G401 (cell line): ENCODE measurements at regions not wholly inside any gene's neighbourhood (a gene's known extent, or its start where the extent isn't known, plus 50 kb on each side); places are given as distances from the start of the nearest gene placed in this dataset.

Experiments used
- DNase-seq: peaks from one replicate; pipeline ENCODE4 v3.0.0-alpha.2; 2015; ENCODE audit warnings: low spot score
- in situ Hi-C: cut with HindIII; loops from 2 replicates; pipeline ENCODE4 v1.10.0; 2016; ENCODE audit warnings: low sequenced_read_pairs, mixed read lengths

DNA sequence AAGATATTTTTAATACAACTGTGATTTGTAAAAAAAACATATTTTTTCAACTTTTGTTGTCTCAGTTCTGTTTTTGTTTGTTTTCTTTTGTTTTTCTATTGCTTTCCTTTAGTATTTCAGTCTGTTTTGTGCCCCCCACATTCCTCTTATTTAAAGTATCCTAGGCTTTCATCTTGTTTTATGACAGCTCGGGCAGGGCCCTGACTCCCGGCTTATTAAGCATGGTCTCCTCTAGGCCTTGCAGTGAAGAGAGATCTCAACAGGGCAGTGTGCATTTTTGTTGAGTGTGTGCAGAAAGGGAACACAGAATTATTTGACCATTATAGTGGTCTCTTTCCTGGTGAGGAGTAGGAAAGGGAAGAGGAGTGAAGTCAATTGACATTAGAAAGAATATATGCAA is 110.2 kb upstream of the SLC38A4 start:
- in situ Hi-C loops, result no loop called here
- DNase-seq, result no peak

DNA sequence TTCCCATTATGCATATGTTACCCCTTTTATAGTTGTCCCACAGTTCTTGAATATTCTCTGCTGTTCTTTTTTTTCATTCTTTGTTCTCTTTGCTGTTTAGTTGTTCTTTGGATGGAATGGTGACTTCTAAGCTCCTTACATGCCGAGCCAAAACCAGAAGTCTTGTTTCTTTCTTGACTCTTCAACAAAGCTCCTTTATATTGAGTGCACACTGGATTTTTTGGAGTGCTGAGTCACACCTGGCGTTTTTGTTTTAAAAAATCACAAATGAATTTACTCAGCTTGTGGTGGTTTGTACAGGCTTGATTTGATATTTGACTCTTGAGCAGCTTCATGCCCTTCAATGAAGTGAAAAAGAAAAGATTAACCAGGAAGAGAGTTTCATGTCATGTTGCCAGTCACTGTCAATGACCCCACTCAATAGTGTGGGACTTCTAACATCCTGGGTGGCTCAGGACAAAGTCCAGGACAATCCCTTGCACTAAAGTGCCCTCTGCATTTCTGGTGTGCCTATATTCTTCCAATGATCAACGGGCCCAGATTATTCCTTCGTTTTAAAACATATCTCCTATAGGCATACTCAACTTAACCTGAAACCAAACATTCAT is 112.4 kb upstream of the SLC38A4 start:
- DNase-seq, result no peak
- in situ Hi-C loops, result no loop called here

DNA sequence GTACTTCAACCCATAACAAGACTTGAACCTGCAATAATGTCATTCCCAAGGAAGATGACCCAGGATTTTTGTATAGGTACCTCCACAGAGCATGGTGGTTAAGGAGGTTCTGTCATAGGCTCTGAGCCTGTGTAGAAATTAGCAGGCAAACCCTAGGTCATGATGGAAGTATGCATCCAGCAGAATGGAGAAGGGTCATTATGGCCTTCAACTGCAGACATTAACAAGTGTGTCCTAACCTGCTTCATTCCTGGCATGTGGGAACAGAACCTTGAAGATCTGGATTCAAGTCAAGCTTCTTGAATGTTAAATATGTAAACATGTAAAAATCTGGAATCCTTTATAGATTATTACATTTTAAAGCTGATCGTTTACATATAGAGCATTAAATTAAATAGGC is 116.2 kb upstream of the SLC38A4 start:
- in situ Hi-C loops, result no loop called here
- no peak for DNase-seq

DNA sequence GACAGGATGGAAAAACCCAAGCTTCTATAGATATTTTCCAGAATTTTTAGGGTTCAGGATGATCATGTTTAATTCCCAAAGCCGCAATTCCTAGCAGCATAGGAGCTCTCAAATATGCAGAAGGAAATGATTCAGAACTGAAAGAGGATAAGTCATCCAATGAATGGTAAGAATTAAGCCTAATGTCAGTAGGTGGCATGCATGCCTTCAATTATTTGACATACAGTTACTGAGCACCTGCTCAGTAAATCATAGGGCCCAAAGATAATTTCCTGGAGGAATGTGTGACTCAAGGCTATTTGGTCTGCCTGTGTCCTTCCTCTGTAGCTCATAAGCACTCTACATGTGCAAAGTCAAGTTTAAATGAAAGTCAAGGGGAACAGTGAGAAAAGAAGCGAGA is 116.8 kb upstream of the SLC38A4 start:
- DNase-seq, result no peak
- in situ Hi-C loops, result no loop called here

DNA sequence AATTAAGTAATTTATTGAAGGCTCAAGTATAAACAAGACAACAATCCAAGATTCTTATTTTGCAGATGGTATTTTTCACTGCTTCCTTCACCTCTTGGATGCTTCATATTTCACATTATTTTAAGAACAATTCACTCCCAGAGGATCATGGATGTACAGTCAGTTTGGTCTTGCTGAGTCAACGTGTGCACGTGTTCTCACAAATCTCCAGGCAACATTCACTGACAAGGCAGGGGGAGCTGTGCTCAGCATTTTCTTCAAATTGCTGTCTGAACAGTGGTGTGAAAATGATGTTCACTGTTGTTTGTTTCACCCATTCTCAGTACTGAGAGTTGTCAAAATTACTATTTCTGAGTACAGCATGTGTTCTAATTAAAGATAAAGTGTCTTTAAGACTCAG is 118.3 kb upstream of the SLC38A4 start:
- in situ Hi-C loops, result no loop called here
- no peak for DNase-seq

DNA sequence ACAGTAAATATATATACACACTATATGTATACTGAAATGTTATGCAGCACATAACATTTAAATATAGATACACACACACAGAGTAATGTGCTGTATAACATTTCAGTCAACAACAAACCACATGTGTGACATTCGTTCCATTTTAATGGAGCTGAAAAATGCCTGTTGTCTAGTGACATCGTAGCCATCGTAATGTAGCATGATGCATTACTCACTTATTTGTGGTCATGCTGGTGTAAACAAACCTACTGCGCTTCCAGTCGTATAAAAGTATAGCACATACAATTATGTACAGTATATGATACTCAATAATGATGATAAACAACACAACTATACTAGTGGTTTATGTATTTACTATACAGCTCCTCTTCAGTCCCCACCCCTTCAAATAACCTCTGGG is 119.0 kb upstream of the SLC38A4 start:
- in situ Hi-C loops, result no loop called here
- no peak for DNase-seq

DNA sequence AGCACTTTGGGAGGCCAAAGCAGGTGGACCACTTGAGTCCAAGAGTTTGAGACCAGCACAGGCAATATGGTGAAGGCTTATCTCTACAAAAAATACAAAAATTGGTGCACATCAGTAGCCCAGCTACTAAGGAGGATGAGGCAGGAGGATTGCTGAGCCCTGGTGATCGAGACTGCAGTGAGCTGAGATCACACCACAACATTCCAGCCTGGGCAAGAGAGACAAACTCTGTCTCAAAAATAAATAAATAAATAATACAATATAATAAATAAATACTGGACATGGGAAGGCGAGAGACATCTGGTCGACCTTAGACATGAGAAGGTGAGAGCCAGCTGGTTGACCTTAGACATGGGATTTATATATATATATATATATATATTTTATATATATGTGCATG is 119.8 kb upstream of the SLC38A4 start:
- in situ Hi-C loops, result no loop called here
- no peak for DNase-seq

DNA sequence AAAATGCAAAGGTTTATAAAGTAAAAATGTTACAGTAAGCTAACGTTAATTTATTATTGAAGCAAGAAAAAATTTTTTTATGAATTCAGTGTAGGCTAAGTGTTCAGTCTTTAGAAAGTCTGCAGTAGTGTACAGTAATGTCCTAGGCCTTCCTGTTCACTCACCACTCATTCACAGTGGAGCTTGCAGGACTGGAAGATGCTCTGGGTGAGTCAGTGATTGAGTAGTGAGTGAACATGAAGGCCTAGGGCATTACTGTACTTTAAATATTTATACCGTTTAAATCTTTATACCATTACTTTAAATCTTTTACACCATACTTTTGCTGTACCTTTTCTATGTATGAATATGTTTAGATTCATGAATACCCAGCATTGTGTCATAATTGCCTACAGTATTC is 120.3 kb upstream of the SLC38A4 start:
- DNase-seq, result no peak
- in situ Hi-C loops, result no loop called here

DNA sequence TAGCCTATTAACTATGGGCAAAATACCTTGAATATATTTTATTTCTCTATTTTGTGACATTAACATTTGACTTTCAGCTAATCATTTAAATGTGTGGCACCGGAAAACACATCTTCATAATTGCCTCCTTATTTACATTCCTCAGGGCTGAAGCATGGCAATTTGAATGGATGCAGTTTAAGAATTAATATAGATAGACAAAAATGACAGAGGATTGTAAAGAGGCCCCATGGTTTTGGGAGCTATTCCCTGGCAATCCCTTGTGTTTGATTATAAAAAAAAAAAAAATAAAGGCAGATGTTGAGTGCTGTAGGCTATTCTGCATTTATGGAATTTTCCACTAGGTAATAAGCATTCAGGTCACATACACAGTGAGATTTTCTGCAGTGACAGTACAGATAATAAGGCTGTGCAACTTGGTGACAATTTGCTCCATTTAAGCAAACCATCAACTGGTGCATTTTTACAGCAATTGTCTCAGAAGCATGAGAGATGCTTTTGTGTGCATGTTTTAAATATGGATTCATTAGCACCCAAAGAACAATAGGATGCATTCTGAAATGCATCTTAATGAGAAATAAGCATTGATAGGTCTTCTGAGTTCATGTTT is 123.2 kb upstream of the SLC38A4 start:
- DNase-seq, result no peak
- in situ Hi-C loops, result no loop called here

DNA sequence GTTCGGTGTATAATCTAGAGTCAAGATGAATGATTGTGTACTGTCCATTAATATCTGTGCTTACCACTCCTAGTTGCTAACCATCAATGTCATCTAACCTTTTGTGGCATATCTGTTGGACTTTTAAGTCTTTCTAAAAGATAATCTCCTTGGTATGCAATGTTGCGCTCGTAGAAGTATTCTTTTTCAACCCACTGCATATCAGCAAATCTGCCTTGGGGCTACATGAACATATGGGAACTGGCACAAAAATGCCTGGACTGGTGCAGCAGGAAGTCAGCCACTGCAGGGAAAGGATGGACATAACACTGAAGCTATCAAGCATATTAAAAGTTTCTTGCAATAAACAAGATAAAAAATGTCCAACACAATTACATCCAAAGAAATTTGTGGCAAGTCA is 124.3 kb upstream of the SLC38A4 start:
- DNase-seq, result no peak
- in situ Hi-C loops, result no loop called here

DNA sequence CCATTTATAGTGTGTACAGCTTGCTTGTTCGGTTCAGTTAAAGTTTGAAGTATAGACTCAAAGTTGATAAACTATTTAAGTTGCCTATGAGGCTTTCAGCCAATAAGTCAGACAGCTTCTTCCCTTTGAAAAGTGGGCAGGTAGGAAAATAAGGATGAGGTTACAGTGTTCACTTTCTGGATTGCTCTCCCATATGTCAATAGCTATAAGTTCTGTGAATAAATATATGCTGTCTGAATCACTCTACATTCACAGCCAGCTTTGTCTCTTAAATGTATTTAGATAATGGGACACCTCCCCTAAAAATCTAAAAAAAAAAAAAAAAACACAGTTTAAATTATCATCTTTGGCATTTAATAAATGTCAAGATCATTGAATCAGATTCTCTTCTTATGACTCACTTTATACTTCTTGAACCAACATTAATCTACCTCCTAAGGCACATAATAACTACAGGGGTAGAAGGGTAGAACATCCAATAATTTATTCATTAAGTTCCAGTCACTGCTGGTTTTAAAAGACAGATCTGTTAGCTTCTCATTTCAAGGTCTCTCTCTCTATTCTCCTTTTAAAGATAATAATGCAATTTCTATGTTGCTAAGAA is 126.4 kb upstream of the PCED1B start:
- DNase-seq, result no peak
- in situ Hi-C loops, result no loop called here

DNA sequence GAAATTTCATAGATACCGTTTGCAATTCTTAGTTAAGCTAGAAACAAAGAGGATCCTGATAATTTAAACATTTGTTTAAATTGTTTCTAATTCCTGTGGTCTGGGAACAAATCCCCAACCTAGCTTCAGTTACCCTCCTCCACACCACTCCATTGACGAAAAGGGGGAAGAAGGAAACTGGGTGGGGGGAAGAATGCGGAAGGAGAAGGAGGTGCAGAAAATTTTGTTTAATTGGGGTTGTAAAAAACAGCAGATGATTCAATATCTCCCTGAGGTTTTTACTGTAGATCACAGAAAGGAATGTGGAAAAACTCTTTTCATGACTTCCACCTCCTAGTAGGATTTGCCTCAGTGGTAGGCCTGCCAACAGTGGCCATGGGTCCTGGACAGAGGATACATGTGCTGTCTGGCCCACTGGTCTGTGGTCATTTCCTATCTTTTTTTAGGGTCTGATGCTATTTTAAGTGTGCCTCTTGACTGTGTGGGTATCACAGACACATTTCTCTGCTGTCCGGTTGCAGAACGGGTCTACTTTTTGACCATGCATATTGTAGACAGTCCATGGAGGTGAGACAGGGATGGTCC is 122.9 kb upstream of the PCED1B start:
- no peak for DNase-seq
- in situ Hi-C loops, result no loop called here

DNA sequence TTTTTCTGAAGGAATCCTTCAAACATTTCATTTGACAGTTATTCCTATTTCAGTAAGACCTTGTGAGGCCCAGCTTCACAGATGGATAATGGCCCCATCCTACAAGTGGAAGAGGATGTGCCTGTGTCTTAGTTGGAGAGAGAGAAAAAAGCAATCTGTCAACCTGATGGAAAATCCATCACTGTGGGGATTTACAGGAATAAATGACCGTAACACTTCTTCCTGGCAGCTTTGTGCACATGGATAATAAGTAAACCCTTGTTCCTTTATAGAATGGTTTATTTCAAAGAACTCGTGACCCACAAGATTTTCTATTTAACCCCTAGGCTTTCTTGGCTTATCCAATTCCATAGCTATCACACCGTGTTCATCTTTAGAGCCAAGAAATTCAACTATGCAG is 121.4 kb upstream of the PCED1B start:
- in situ Hi-C loops, result no loop called here
- no peak for DNase-seq

DNA sequence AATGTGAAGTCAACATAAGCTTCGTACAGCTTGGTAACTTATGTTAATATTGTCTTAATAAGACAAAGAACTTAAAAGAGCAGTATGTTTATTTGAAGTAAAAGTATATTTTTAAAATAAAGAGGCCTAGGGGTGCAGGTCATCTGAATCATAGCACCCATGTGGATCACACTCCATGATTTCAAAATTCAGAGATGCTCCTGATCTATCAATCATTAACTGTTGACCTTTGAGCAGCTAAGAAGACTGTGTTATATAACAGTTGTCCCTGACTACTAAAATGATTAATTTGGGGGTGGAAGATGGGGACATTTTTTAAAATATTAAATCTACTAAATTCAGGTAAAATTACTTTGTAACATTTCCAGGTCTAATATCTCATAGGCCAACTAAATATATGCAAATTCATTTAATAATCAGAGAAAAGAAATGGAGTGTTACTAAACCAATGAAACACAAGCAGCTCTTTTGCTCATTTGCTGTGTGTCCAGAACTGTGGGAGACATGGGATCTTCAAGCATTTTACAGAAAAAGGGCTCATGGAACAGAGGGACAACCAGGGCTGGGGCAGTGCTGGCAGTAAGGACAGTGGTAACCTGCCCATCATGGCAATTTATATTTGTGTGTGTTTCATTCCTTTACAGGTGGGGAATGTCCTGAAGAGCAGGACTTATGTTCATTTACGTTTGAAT is 120.7 kb upstream of the PCED1B start:
- in situ Hi-C loops, result no loop called here
- DNase-seq, result no peak

DNA sequence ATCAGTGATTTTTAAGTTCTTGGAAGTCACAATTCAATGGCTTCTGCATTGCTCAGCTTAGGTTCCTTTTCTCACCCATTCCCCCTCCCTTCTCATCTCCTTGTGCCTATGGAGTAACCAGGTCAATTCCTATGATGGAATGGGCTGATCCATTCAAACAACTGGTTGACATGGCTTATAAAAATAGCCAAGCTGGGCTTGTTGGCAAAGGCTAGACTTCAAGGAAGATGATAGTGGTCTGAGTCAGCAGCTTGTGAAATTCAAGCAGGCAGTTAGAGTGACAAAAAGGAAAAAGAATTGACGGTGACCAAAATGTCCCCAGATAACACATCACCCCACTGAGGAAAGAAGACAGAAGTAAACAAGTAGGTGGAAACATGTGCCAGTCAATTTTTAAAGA is 119.9 kb upstream of the PCED1B start:
- in situ Hi-C loops, result no loop called here
- no peak for DNase-seq

DNA sequence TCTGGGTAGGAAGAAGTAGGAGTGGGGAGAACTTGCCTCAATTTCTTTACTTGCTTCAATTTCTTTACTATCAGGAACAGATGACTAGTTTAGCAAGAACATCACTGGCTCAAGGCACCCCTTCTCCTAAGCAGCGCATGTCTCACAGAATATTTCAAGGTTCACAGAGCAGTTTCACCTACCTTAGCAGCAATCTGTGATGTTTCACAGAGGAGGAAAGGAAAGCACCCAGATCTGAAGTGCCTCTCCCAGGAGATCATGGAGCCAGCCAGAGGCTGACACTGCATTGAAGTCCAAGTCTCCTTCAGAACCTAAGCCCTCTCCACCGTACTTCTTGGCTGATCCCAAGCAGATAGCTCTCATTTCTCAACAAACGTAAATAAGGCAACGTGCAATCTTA is 118.7 kb upstream of the PCED1B start:
- DNase-seq, result no peak
- in situ Hi-C loops, result no loop called here

DNA sequence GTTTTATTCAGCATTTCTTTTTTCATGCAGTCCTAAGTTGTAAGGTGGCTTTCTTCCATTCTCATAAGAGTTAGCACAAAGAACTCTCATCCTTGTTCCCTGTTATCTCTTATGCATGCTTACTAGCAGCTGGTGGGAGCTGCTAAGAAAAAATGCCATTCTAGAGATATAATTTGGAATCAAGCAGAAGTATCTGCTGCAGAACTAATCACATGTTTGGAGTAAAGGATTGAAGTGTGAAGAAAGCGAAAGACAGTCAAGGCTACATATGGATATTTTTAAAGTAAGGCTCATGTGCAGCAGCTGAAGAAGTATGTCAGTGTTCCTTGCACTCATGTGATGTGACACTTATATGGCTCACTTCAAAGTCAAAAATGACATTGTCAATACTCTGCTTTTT is 116.2 kb upstream of the PCED1B start:
- DNase-seq, result no peak
- in situ Hi-C loops, result no loop called here

DNA sequence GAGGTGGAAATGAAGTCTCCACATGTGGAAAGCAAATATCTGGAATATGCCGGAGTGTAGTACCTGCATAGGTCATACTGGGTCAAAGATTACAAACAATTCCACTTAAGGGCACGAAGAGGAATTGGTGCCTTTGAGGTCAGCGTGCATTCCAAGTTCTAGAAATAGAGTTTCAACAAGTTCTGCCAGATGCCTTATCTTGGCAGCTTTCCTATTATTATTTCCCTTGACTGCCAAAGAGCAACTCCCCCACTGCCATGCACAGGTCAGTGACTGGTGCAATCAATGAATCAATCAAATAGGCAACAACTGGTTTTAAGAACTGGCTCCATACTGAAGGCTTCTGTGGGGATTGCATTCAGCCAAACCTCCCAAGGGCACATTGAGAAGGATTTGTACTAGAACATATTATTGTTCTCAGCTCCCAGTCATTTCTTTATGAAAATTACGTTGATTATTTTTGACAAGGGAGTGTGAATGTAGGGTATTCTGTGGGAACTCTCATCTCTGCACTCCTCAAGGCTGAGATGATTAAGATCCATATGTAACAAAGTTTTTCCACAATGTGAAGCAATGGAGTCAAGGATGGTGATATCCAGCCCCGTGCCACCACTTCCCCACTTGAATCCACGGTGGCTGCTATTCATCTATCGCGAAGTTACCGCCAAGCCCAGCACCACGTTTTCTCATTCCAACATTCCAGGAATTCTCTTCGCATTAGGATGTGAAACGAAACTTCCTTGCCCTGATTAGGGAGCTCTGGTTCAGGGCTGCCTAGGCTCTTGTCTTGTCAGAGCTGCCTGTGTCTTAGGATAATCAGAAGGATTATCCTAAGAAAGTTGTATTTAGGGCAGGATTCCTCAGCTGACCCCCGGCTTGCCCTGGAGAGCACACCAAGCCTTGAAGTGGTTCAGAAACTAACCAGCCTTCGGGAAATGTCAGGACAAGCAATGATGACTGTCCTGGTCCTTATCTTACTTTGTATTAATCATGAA is 115.1 kb upstream of the PCED1B start:
- in situ Hi-C loops, result no loop called here
- no peak for DNase-seq

DNA sequence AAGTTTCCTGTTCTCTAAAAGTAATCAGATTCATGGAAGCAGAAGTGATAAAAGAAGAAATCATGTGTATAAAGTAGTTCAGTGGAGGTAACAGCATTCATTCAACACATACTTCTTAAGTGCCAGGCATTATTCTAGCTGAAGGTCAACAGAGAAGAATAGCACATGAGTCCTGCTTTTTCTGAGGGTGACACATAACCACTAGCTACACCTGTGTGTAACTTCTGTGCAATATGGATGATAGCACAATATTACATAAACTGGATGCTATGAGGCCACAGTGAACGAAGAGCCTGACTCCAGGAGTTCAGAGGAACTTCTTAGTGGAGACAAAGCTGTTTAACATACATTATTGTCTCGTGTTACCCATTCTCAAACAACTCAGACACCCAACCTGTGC is 114.3 kb upstream of the PCED1B start:
- in situ Hi-C loops, result no loop called here
- DNase-seq, result no peak
